ENCODE measurements at regions not wholly inside any gene's neighbourhood (a gene's known extent, or its start where the extent isn't known, plus 50 kb on each side); places are given as distances from the start of the nearest gene placed in this dataset.

DNA sequence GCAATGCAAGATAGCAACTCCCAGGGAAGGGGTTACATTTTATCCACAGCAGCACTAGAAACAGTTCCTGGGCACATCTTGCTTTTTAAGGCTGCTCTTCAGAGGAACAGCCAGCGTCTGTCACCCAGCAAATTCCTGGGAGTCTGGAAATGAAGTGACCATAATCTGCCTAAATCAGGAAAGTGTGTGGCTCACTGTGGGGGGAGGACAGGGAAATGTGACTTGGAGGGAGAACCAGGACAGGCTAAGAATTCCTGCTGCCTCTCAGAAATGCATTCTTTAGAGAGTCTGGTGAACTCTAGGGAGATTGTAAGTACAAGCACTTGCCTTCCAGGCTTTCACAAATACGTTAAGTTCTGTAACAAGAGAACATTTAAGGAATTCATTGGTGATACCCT lies 364.3 kb upstream of the SPHKAP start:
- TF ChIP-seq, protein P1, sequence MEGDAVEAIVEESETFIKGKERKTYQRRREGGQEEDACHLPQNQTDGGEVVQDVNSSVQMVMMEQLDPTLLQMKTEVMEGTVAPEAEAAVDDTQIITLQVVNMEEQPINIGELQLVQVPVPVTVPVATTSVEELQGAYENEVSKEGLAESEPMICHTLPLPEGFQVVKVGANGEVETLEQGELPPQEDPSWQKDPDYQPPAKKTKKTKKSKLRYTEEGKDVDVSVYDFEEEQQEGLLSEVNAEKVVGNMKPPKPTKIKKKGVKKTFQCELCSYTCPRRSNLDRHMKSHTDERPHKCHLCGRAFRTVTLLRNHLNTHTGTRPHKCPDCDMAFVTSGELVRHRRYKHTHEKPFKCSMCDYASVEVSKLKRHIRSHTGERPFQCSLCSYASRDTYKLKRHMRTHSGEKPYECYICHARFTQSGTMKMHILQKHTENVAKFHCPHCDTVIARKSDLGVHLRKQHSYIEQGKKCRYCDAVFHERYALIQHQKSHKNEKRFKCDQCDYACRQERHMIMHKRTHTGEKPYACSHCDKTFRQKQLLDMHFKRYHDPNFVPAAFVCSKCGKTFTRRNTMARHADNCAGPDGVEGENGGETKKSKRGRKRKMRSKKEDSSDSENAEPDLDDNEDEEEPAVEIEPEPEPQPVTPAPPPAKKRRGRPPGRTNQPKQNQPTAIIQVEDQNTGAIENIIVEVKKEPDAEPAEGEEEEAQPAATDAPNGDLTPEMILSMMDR (IDR thresholded peaks at IDR 0.05): no peak
- TF ChIP-seq POLR2A (IDR thresholded peaks at IDR 0.05) (no peak), POLR2AphosphoS5 (IDR thresholded peaks at IDR 0.05) (no peak)
